Loucy (cell line): ENCODE measurements at regions not wholly inside any gene's neighbourhood (a gene's known extent, or its start where the extent isn't known, plus 50 kb on each side); places are given as distances from the start of the nearest gene placed in this dataset.

Experiments used
- CTCF ChIP-seq: fragments of 200-600 bp; sonication (generic); conservative IDR thresholded peaks from 2 replicates; pipeline ENCODE4 v1.5.1; 2014; ENCODE audit warnings: mild to moderate bottlenecking, antibody characterized with exemption, low read length
- EZH2phosphoT487 ChIP-seq: fragments of 200-600 bp; IDR thresholded peaks from 2 replicates; pipeline ENCODE4 v1.6.1; 2018; ENCODE audit warnings: antibody characterized with exemption, mild to moderate bottlenecking, moderate library complexity, borderline replicate concordance

- TF ChIP-seq CTCF (no peak), EZH2phosphoT487 (no peak)
These were observed 160.6 kb upstream of the EGLN3 start for GRCh38 chr14:34111505-34111904.
